ENCODE measurements at regions not wholly inside any gene's neighbourhood (a gene's known extent, or its start where the extent isn't known, plus 50 kb on each side); places are given as distances from the start of the nearest gene placed in this dataset.
A peak's percentile ranks its signal among the peaks of the same experiment; 100 is the strongest.
"Not testable (repeated sequence)": the region's sequence is repeated elsewhere in the genome, so short reads cannot be mapped to it uniquely, and the experiment has no call there.

GRCh38 chr12:102666176-102666575, 185.8 kb upstream of the IGF1 start:
- DNase-seq (ENCODE audit: low read depth), result not testable (repeated sequence)

- no peak for DNase-seq (ENCODE audit: low read depth)
Measured at GRCh38 chr12:102659200-102659911, 179.0 kb upstream of the IGF1 start.

DNA sequence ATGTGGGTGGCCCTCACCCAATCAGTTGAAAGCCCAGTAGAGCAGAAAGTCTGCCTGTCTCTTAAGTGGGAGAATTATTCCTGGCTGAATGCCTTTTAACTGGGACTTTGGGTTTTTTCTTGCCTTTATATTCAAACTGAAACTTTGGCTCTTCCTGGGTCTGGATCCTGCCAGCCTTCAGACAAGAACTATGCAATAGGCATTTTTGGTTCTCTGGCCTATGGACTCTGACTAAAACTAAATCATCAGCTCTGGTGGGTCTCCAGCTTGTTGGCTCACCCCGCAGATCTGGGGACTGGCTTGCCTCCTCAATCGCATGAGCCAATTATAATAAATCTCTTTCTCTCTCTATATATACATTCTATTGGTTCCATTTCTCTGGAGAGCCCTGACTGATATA, 173.0 kb upstream of the IGF1 start:
- no peak for DNase-seq (ENCODE audit: low read depth)

GRCh38 chr12:102652645-102653313, 172.4 kb upstream of the IGF1 start:
- no peak for DNase-seq (ENCODE audit: low read depth)

DNA sequence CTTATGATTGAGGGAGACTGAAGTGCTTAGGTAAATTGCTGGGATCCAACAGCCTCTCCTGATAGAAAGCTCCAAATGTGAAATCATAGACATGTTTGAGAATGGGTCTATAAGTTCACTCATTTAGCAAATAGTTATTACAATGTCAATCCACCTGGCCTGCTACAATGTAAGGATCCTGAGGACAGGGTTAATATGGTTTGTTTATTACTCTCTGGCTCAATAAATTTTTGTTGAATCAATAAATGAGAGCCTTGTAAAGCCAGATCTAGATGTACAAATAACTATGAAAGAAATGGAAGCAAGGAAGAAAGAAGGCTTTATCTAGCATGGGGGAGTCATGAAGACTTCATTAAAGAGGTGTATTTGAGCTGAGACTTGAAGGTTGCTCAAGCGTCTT, 165.6 kb upstream of the IGF1 start:
- DNase-seq (ENCODE audit: low read depth), result no peak

DNA sequence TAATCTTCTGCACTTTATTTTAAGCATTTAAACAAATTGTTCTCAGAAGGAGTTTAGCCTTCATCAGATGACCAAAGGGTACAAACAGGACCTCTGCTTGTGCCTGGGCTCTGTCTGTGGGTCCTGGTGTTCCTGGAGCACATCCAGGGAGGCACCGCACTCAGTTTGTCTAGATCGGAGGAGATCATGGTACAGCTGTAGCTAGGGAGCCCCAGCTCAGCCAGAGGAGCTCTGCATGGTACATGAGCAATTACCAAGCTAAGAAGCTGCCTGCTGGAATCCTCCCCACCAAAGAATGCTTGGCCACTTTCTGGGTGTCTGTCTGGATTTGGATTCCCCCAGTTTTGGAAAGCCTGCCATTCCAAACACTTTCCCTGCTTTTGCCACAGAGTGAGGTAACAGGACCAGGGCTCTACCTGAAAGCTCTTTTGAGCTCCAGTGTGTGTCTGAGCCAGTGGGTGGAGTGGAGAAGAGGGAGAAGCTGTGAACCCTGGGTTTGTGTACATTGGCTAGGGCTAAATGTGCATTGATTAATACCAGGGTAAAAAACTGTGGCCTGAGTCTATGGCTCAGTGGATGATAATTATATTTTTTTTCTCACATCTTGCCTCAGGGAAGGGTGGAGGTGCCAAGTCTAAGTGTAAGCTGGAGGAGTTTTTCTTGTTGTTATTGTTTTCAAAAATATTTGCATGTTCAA, 163.7 kb upstream of the IGF1 start:
- no peak for DNase-seq (ENCODE audit: low read depth)

GRCh38 chr12:102642199-102642598, 161.8 kb upstream of the IGF1 start:
- DNase-seq (ENCODE audit: low read depth), result peak; percentile 20

DNA sequence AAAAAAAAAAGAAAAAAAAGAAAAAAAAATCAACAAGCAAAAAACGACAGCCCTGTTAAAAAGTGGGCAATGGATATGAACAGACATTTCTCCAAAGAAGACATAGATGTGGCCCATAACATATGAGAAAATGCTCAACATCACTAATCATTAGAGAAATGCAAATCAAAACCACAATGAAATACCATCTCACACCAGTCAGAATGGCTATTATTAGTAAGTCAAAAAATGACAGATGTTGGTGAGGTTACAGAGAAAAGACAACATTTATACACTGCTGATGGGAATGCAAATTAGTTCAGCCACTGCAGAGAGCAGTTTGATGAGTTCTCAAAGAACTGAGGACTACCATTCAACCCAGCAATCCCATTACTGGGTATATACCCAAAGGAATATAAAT, 160.3 kb upstream of the IGF1 start:
- peak; percentile 4 for DNase-seq (ENCODE audit: low read depth)

DNA sequence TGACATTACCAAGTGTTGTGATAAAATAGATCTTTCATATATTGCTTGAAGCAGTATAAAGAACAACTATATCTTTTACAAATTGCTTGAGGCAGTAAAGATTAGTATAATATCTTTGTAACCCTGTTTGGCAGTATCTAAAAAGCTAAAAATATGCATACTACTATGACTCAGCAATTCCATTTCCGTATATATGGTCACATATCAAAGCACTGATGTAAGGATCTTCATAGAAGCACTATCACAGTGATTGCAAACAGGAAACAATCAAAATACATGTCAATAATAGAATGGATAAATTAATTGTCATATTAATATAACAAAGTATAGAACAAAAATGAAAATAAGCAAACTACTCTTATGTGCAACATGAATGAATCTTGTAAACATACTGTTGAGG, 158.4 kb upstream of the IGF1 start:
- DNase-seq (ENCODE audit: low read depth), result peak; percentile 2

GRCh38 chr12:102633981-102634605, 153.7 kb upstream of the IGF1 start:
- peak; percentile 27 for DNase-seq (ENCODE audit: low read depth)

- peak; percentile 78 for DNase-seq (ENCODE audit: low read depth)
Measured at GRCh38 chr12:102631274-102631673, 150.9 kb upstream of the IGF1 start.

- DNase-seq (ENCODE audit: low read depth), result peak; percentile 32
Measured at GRCh38 chr12:102629262-102629888, 149.0 kb upstream of the IGF1 start.

GRCh38 chr12:102625819-102626218, 145.5 kb upstream of the IGF1 start:
- DNase-seq (ENCODE audit: low read depth), result no peak

DNA sequence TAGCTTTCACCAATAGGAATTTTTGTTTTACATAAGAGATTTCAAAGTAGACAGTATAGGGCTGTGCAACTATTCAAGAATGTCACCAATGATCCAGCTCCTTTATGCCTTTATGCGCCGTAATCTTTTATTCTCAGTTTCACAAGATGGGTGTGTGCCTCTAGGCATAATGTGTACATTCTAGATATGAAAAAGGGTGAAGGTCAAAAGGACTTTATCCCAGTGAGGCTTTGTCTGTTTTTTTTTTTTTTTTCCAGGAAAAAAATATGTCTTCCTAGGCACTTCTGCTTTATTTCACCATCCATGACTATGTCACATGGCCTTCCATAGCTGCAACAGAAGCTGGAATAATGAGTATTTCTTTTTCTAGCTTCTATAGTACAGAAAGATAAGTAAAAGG, 142.3 kb upstream of the IGF1 start:
- DNase-seq (ENCODE audit: low read depth), result no peak

GRCh38 chr12:102618197-102618877, 138.0 kb upstream of the IGF1 start:
- DNase-seq (ENCODE audit: low read depth), result no peak

GRCh38 chr12:102616692-102617091, 136.3 kb upstream of the IGF1 start:
- DNase-seq (ENCODE audit: low read depth), result no peak

- DNase-seq (ENCODE audit: low read depth), result no peak
Measured at GRCh38 chr12:102611995-102612394, 131.6 kb upstream of the IGF1 start.

- DNase-seq (ENCODE audit: low read depth), result no peak
Measured at GRCh38 chr12:102609996-102610395, 129.6 kb upstream of the IGF1 start.

- no peak for DNase-seq (ENCODE audit: low read depth)
Measured at GRCh38 chr12:102603021-102603420, 122.7 kb upstream of the IGF1 start.

GRCh38 chr12:102602521-102602920, 122.2 kb upstream of the IGF1 start:
- no peak for DNase-seq (ENCODE audit: low read depth)

- no peak for DNase-seq (ENCODE audit: low read depth)
Measured at GRCh38 chr12:102601621-102602020, 121.3 kb upstream of the IGF1 start.

Data from M059J (cell line).